Testis (tissue), 2 donors: ENCODE measurements at regions not wholly inside any gene's neighbourhood (a gene's known extent, or its start where the extent isn't known, plus 50 kb on each side); places are given as distances from the start of the nearest gene placed in this dataset.

Source experiments
- CTCF ChIP-seq, 3 experiments: fragments of 450-650 bp in 2 of 3; fragments of 200-600 bp in 1 of 3; sonication (generic) in 1 of 3; IDR thresholded peaks; one replicate each; pipeline ENCODE4 v1.5.1; 2016 to 2019; ENCODE audit warnings: antibody characterized with exemption in 3 of 3, mild to moderate bottlenecking in 2 of 3, moderate library complexity in 1 of 3
- POLR2A ChIP-seq: fragments of 450-650 bp; IDR thresholded peaks from one replicate; pipeline ENCODE4 v1.6.1; 2017; ENCODE audit warnings: antibody characterized with exemption, mild to moderate bottlenecking, moderate library complexity

- no peak for TF ChIP-seq CTCF (IDR thresholded peaks at IDR 0.05)
- TF ChIP-seq POLR2A, result no peak
These were observed 409.5 kb downstream of the GJA1 start for GRCh38 chr6:121844898-121845297.
